Bone marrow (tissue), 2 donors: ENCODE measurements at regions not wholly inside any gene's neighbourhood (a gene's known extent, or its start where the extent isn't known, plus 50 kb on each side); places are given as distances from the start of the nearest gene placed in this dataset.

Source experiments
- DNase-seq, 2 donors: peaks; one replicate each; lab custom pipeline; 2025; lab: John Stamatoyannopoulos, UW

DNA sequence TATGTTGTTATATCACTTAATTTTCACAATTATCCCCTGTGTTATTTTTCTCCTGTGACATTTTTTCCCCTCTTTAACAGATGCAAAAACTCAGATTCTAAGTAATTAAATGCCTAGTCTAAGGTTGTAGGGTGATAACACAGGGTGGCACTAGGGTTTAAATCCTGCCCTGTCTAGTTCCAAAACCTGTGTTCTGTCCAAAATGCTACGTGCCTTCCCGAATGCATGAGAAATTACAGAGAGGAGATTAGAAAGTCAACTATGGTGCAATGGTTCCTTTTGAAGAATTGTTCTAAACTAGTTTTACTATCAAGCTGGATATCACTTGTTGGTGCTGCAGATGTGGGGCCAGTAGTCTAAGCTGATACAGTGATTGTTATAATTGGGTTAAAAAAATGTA lies 108.0 kb downstream of the DIPK2A start:
- DNase-seq: no peak

DNA sequence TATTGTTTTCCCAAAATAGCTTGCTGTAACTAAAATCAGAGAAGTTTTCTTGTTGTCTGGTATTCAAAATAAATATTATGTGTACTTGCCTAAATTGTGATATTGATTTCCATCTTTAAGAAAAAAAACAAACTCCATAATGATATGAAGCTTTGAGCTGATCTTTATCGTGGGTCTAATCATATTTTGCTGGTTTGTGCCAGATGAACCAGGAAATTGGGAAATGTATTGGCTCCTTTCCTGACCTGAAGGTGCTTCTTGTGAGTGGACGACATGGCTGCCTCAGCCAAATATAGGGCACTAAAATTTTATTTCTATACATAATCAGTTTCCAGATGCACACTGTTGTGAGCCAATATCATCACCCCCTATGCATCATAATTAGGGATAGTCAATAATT lies 113.3 kb downstream of the DIPK2A start:
- DNase-seq: no peak

DNA sequence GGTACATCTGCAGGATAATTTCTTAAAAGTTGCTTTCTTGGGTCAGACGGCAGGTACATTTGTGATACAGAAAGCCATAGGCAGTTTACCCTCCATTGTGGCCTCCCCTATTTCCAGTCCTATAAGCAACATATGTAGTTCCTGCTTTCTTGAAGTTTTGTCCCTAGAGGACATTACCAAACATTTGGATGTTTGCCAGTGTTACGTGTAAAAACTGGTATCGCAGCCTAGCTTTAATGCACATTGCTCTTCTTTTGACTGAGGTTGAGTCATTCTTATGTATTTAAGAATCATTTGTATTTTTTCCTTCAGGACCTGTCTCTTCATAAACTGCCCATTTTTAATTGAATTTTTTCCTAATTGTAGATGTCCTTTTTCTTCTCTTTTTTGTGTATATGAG lies 114.3 kb downstream of the DIPK2A start:
- no peak for DNase-seq

DNA sequence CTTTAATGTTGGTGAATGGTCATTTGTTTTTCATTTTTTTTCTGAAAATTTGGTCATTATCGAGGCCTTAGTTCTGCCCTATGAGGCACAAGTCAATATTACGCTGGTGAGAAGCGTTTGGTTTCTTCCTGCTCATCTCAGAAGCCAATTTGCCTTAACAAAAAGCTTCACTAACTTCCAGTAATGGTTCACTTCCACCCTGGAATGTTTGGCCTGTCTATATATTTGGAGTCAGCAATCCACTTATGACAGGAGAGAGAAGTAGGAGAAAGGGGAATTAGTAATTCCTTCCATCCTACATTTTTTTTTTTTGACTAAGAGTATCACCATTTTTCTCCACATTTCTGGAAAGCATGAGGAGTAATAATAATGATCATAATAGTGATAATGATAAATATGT lies 124.4 kb downstream of the DIPK2A start:
- no peak for DNase-seq

DNA sequence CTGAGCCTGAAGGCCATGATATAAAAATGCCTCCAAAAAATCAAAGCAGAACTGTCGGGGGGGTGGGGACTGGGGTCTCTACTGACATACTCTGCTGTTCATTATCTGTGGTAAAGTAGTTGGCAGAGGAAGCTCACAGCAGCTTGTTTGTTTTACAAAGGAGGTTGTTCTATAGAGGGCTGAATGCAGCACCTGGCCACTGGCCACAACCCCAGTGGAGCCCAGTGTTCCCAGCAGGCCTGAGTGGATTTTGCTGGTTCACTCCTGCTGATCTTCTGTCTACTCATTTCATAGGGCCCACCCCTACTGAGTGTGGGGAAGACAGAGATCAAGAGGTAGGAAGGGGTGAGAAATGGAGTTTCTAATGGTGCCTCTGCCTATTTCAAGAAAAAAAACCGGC lies 125.5 kb downstream of the DIPK2A start:
- no peak for DNase-seq

DNA sequence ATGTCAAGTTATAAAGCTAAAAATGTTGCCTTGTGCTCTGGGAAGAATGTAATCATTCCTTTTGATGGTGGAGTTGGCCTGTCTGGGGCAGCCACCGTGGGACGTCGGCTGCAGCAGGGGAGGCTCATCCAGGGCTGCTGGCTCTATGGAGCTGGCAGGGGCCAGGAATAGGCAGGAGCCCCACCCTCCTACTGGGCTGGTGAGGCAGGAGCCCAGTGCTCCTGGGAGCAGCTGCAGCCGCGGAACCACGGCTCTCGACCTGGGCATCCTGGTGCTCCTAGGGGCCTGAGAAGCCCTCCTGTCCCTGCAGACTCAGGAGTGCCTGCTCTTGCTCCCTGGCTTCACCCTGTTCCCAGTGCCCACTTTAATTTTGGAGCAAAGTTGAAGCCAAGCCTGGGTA lies 127.1 kb downstream of the DIPK2A start:
- DNase-seq: no peak

DNA sequence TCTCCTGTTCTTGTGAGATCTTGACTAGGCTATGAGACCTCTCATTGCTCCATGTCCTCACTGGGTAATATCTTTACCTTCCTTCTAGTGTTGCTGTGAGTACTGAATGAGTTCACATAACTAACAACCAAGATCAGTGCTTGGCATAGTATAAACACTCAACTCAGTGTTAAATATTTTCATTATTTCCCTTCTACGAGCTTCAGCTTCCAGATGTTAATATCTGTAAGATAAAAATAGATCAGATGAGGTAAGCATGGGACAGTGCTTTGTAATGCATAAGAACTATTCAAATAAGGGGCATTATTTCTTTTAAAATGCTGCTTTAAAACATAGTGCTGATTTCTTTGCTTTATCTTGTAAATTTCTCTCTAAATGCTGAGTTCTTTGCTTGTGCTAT lies 130.8 kb downstream of the DIPK2A start:
- DNase-seq: no peak

DNA sequence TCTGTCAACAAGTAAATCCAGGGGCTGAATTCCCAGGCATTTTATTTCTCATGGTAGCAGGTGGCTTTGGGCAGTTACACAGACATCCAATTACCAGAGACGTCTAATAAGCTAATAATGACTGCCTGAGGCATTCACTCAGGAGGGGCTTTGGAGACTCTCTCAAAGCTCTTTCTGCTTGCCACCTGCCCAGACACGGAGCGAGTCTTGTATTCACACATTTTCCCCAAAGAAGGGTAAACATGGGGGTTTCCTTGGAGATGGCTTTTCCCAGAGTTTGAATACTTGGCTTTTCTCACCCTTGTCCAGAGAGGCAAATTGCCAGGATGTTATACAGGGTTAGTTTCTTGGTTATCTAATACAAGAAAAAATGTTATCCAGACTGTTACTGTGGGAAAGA lies 132.6 kb downstream of the DIPK2A start:
- no peak for DNase-seq

DNA sequence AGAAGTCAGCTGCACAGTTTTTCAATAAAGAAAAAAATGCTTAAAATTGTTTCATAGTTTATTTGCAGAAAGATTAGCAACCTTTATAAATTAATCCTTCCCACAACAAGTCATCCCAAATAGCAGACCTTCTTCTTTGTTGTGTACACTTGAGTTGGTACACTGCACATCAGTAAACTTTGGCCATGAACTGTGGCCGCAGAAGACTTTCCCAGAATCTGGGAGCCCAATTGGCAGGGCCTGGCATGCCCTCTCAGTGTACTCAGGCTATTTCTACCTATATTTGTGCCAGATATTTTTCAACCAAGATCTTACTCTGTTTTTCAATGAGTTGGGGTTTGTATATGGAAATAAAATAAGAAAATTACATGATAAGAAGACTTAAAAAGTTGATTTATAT lies 133.1 kb downstream of the DIPK2A start:
- DNase-seq: no peak

DNA sequence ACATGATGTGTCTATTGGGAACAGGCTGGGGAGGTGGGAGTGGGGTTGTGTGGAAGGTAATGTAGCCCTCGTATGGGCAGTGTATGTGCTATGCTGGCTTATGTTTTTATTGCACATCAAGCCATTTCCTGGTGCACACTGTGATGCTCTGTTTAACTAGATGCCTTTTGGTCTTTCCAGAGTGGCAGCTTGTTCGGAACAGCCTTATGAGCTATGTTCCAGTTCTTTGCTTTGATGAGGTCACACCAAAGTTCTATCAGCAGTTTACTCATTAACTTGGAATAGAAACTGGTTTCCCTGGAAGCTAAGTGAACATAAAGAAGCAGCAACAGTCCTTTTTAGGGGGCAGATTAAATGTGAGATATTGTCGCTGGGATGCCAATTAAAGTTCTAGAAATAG lies 133.9 kb downstream of the DIPK2A start:
- DNase-seq: no peak

DNA sequence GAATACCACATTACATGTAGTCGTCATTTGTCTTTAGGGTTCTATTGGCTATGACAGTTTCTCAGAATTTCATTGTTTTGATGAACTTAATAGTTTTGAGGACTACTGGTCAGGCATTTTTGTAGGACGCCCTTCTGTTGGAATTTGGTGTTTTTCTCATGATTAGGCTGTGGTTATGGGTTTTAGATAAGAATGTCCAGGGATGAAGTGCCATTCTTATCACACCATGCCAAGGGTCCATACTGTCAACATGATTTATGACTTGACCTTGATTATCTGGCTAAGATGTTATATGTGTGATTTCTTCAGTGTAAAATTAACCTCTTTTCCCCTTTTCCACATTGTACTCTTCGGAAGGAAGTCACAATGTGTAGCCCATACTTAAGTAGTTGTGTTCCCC lies 135.3 kb downstream of the DIPK2A start:
- no peak for DNase-seq

DNA sequence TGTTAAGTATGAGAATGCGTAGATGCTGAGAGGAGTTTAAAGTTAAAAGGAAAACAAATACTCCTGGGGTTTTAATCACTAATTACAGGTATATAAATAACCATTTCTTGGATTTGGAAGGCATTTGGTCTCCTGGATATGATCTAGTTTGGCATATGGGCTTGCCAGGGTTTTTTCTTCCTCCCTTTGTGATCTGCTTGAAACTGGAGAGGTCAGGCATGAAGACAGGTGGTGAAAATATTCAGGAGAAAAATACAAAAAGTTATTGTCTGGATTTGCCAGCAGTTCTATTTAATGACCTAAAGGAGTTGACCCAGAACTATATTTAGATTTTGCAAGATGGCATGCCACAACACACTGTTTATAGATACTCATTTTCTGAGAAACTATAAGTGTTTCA lies 136.3 kb downstream of the DIPK2A start:
- no peak for DNase-seq

DNA sequence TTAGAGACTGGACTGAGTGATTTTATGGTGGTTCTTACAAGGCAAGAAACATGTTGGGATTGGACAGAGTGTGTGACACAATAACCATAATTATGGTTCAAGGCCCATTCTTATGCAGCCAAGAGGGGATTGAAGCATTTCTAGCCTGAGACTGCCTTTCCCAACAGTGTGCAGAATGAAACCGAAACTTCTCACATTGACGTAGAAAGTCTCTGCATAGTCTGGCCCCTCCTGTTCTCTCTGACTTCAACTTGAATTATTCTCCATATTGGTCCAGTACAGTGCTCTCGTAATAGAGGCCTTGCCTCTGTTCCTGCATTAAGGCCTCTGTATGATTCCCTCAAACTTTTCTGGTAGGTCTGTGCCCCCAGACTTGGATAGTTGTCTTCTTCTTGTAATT lies 138.3 kb downstream of the DIPK2A start:
- no peak for DNase-seq

DNA sequence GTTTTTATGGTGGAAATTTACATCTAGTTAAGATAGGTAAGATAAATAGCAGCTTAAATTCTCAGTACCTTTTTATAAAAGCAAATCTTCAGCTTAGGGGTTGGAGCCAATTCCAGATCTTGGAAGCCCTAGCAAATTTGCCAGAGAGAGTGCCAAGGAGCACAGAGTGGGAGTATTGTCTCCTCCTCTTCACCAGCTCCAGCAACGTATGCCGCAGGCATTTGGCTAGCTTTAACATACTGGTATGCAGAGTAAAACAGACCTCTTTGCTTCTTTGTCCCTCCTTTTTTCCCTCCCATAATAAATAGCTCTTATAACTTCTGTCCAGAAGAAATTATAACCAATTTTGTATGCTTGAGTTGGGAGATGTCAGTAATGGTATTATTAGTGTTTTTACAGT lies 140.4 kb downstream of the DIPK2A start:
- DNase-seq: no peak

DNA sequence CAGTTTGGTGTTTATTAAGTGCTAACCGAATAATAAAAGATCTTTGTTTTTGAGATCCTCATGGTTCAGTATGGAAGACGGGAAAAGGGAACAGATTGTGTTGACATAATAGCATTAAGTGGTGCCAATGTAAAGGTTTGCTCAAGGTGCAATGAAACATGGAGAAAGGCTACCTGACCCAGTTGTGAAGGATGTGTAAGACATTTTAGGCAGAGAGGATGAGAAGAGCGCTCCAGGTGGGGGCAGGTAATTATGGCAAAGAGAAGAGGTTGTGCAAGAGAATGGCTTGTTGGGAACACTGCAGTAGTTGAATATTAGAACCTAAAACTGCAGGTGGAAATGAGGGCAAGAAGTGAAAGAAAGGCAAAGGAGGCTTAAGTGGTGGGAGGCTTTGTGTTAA lies 140.8 kb downstream of the DIPK2A start:
- DNase-seq: no peak

DNA sequence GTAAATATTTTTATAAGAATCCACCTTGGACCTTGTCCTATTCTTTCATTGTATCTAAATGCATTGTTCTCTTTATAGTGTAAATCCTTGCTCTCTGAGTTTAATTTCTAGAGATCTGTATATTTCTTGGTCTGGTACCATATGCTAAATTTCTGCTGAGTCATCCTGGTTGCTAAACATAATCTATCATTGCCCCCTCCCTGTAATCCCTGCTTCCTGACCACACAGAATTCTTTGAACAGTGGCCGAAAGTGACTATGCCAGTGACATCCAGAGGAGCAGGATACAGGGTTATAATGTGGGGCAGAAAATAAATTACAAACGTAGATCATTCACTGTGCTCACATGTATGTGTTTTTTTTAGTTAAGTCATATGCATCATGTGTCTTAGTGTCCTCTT lies 143.1 kb downstream of the DIPK2A start:
- DNase-seq: no peak

DNA sequence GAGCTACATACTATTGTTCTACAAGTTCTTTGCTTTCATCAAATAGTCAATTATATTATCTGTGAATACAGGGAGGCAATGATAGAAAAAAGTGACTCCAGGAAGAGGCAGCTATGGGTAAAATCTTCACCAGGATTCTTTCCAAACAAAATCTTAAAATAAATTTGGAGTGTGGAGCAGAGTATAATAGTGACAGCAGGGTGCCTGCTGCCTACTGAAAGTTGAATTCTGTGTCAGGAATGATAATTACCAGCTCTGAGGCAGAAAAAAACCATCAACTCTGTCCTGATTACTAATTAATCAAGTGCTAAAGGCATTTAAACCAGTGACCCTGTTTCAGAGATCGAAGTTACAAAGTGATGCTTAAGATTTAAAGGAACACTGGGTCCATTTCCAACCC lies 148.0 kb downstream of the DIPK2A start:
- DNase-seq: no peak

DNA sequence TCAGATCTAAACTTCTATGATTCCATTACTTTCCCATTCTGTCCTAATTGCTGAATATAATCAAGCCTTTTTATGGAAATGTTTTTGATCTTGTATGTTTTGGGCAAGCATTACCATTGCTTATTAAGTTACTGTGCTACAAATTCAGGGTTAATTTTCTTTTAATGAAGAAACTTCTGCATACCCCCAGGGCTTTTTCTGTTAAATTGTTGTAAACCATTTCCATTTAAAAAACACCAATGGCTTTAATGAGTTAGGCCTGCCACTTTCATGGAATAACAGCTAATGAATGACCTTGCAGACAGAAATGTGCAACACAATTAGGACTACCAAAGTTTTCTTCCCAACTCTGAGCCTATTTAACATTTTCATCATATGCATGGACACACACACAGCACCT lies 150.0 kb downstream of the DIPK2A start:
- DNase-seq: no peak

DNA sequence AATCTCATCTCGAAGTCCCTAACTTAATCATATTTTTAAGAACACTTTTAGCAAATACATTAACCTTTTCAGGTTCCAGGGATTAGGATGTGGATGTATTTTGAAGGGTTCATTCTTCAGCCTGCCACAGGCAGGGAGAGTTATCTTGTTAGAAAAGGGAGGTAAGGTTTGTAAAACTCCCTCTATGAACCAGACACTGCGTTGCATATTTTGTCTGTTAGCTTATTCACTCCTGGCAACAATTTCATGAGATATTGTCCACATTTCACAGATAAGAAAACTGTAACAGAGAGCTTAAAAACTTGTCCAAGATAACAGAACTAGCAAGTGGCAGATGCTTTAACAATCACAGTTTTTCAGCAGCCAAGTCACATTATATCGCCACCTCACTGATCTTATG lies 155.4 kb downstream of the DIPK2A start:
- DNase-seq: no peak

DNA sequence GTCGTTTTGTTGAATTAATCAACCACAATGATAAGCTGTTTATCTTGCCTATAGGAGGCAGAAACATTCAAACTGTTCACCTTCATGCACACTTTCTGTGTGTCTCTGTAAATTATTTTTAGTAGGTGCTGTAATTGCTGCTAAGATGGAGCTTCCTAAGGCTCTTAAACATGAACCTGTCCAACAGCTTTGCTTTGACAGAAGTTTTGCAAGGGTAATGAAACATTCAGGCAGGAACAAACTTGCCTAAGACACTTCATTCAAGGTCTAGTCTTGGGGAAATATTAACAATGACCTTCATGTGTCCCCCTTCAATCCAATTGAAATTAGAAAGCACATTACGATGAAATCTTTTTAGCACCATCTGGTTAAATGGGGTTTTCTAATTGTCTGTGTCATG lies 156.1 kb downstream of the DIPK2A start:
- no peak for DNase-seq

DNA sequence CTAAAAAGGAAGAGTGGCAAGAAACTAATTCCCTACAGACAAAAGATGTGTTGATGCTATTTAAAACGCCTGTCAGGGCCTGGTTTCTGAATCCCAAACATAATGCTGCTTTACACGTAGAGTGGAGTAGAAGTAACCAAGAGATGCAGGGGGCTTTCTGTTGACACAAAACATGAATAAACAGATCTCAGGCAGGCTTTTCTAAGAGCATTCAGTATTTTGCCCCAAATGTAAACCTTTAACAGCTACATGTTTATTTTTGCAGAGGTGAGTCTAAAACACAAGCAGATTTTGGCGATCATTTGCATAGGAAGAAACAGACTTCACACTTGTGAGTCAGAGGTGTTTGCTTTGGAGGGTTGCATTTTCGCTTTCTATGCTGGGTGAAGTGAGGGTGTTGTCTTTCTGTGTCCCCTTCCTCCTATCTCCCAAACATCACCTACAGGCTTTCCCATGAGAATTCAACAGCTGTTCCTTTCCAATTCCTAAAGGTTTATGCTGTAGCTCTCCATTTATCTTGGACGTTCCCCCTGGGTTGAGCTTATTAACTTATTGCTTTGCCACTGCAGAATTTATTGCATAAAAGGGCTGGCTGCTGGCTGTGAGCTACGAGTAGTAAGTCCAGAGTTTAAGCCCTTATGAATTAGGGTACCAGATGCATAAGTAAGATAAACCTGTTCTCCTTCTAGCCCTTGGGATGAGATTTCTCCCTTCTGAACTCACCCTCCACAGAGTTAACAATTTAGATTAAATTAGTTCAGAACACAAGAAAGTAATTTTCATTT lies 156.7 kb downstream of the DIPK2A start:
- no peak for DNase-seq

DNA sequence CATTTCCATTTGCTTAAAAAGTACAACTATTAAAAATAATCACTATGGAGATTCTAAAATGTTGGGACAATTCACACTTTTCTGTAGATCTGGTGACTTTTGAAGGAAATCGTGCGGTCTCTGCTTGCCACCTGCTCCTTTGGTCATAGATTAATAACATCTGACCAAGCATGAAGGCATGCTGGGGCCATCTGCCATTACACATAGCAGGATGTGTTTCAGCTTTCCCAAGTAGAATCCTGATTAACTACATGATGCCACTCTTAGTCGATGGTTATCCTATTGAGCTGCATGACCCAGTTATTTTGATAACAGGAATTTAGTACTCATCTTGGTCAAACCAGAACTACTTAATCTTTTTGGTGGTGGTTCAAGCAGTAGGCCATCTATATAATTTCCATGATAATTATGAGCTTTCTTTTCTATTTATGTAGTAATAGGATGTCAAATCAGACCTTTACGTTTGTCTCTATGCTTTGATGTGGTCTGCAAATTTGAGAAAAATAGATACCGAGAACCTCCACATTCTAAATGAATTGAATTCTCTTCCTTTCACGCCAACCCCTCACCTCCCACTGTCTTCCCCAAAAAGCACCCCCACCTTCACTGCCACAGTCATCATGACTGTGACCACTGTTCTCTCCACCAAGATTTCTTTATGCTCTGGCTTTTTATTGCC lies 158.1 kb downstream of the DIPK2A start:
- no peak for DNase-seq

DNA sequence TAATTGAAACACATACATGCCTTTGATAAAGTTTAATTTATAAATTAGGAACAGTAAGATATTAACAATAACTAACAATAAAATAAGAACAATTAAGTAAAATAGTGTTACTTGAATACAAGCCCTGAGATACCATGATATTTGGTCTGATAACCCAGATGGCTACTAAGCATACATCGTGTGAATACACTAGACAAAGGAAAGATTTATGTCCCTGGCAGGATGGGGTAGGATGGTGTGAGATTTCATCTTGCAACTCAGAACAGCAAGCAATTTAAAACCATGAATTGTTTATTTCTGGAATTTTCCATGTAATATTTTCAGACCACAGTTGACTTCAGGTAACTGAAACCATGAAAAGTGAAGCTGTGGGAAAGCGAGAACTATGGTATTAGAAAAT lies 169.5 kb downstream of the DIPK2A start:
- no peak for DNase-seq

DNA sequence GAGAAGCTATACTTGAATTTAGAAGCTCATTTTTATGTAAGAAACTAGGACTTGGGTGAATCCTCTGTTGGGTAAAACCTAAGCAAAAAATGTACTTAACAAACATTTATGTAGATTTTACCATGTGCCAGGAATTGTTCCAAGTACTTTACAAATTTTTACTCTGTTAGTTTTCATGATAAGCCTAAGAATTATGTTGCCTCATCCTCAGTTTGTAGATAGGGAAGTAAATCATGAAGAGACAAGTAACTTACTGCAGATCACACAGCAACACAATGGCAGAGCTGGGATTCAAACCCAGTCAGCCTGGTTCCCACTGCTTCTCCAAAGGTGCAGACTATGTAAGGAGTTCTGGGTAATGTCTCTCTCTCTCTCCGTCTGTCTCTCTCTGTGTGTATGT lies 169.9 kb downstream of the DIPK2A start:
- no peak for DNase-seq
